ENCODE measurements at regions not wholly inside any gene's neighbourhood (a gene's known extent, or its start where the extent isn't known, plus 50 kb on each side); places are given as distances from the start of the nearest gene placed in this dataset.

DNA sequence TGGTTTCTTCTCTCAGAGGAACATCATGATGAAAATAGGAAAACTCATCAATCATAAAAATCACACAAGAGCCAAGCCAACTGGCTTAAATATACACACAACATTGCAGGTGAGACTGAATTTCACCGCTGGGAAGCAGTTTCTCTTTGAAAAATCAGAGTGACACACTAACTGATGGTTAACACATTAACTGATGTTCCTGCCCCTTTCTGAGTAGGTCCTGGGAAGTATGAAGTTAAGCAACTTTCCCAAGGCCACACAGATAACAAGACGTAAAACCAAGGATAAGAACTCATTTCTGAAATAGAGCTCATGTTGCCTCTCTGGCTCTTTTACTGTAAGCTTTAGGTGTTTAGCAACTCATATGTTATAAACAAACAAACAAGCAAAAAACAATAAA lies 813.7 kb upstream of the HS3ST1 start:
- Mint-ChIP-seq H3K27me3 (ENCODE audit: low read depth) (peaks cover 3% of the 10 kb centered on the region), H3K36me3 (ENCODE audit: low read depth) (no peaks in the 10 kb centered on the region), H3K4me3 (ENCODE audit: unreplicated experiment) (no peak overlapping the region), H3K27ac (ENCODE audit: unreplicated experiment) (no peak overlapping the region), H3K4me1 (ENCODE audit: low read depth) (peaks cover 2% of the 10 kb centered on the region), H3K9me3 (ENCODE audit: low read depth) (peaks cover 3% of the 10 kb centered on the region)
- DNase-seq (ENCODE audit: low spot score): no peak
- TF ChIP-seq, protein P1, sequence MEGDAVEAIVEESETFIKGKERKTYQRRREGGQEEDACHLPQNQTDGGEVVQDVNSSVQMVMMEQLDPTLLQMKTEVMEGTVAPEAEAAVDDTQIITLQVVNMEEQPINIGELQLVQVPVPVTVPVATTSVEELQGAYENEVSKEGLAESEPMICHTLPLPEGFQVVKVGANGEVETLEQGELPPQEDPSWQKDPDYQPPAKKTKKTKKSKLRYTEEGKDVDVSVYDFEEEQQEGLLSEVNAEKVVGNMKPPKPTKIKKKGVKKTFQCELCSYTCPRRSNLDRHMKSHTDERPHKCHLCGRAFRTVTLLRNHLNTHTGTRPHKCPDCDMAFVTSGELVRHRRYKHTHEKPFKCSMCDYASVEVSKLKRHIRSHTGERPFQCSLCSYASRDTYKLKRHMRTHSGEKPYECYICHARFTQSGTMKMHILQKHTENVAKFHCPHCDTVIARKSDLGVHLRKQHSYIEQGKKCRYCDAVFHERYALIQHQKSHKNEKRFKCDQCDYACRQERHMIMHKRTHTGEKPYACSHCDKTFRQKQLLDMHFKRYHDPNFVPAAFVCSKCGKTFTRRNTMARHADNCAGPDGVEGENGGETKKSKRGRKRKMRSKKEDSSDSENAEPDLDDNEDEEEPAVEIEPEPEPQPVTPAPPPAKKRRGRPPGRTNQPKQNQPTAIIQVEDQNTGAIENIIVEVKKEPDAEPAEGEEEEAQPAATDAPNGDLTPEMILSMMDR (IDR thresholded peaks at IDR 0.05): no peak

- H3K27me3 Mint-ChIP-seq (ENCODE audit: low read depth): peaks cover 3% of the 10 kb centered on the region
- H3K36me3 Mint-ChIP-seq (ENCODE audit: low read depth): no peaks in the 10 kb centered on the region
- peaks cover 3% of the 10 kb centered on the region for H3K9me3 Mint-ChIP-seq (ENCODE audit: low read depth)
- TF ChIP-seq, protein P1 (IDR thresholded peaks at IDR 0.05): no peak
- H3K4me3 Mint-ChIP-seq (ENCODE audit: unreplicated experiment): no peak overlapping the region
- no peak overlapping the region for H3K27ac Mint-ChIP-seq (ENCODE audit: unreplicated experiment)
- H3K4me1 Mint-ChIP-seq (ENCODE audit: low read depth): peaks cover 2% of the 10 kb centered on the region
- DNase-seq (ENCODE audit: low spot score): no peak
Observed at GRCh38 chr4:12239897-12240636, 811.4 kb upstream of the HS3ST1 start.

DNA sequence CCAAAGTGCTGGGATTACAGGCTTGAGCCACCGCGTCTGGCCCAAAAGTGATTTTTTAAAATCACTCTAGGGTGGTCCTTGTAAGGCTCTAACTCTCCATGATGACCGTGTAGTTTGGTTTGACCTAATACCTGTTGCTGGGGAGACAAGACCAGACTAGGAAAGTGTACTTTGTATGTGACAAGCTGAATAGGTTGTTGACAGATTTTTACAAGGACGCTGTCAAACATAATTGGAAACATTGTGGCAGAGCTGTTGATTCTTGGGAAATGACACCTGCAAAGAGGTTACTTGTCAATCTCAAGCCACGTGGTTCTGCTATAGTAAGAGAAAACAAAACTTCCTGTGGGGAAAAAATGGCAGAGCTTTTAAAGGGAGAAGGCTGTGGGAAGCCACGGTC lies 802.4 kb upstream of the HS3ST1 start:
- Mint-ChIP-seq H3K27me3 (ENCODE audit: low read depth) (no peaks in the 10 kb centered on the region), H3K27ac (ENCODE audit: unreplicated experiment) (no peak overlapping the region), H3K4me3 (ENCODE audit: unreplicated experiment) (no peak overlapping the region), H3K4me1 (ENCODE audit: low read depth) (no peaks in the 10 kb centered on the region), H3K36me3 (ENCODE audit: low read depth) (no peaks in the 10 kb centered on the region), H3K9me3 (ENCODE audit: low read depth) (peaks cover 6% of the 10 kb centered on the region)
- TF ChIP-seq, protein P1 (IDR thresholded peaks at IDR 0.05): no peak
- no peak for DNase-seq (ENCODE audit: low spot score)

GRCh38 chr4:12221031-12221430 lies 792.3 kb upstream of the HS3ST1 start:
- H3K27ac Mint-ChIP-seq (ENCODE audit: unreplicated experiment): no peak overlapping the region
- H3K9me3 Mint-ChIP-seq (ENCODE audit: low read depth): no peaks in the 10 kb centered on the region
- no peak overlapping the region for H3K4me3 Mint-ChIP-seq (ENCODE audit: unreplicated experiment)
- H3K4me1 Mint-ChIP-seq (ENCODE audit: low read depth): no peaks in the 10 kb centered on the region
- no peak for DNase-seq (ENCODE audit: low spot score)
- H3K27me3 Mint-ChIP-seq (ENCODE audit: low read depth): no peaks in the 10 kb centered on the region
- no peaks in the 10 kb centered on the region for H3K36me3 Mint-ChIP-seq (ENCODE audit: low read depth)
- TF ChIP-seq, protein P1 (IDR thresholded peaks at IDR 0.05): no peak

DNA sequence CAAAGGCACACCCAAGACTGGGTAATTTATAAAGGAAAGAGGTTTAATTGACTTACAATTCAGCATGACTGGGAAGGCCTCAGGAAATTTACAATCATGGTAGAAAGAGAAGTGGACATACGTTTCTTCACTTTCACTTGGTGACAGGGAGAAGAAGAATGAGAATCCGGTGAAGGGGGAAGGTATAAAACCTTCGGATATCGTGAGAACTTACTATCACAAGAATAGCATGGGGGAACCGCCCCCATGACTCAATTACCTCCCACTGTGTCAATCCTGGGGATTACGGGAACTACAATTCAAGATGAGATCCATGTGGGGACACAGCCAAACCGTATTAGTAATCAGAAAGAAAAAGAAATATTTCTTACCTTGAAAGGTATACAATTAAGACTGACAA lies 782.9 kb upstream of the HS3ST1 start:
- no peaks in the 10 kb centered on the region for H3K4me1 Mint-ChIP-seq (ENCODE audit: low read depth)

More for the DNA sequence above, 782.9 kb upstream of the HS3ST1 start:
- Mint-ChIP-seq H3K27ac (ENCODE audit: unreplicated experiment) (no peak overlapping the region), H3K36me3 (ENCODE audit: low read depth) (no peaks in the 10 kb centered on the region), H3K27me3 (ENCODE audit: low read depth) (peaks cover 2% of the 10 kb centered on the region), H3K9me3 (ENCODE audit: low read depth) (peaks cover 8% of the 10 kb centered on the region), H3K4me3 (ENCODE audit: unreplicated experiment) (no peak overlapping the region)
- no peak for DNase-seq (ENCODE audit: low spot score)
- TF ChIP-seq, protein P1 (IDR thresholded peaks at IDR 0.05): no peak

All from chondrocyte (in vitro differentiated cells).